ENCODE measurements at regions not wholly inside any gene's neighbourhood (a gene's known extent, or its start where the extent isn't known, plus 50 kb on each side); places are given as distances from the start of the nearest gene placed in this dataset.

DNA sequence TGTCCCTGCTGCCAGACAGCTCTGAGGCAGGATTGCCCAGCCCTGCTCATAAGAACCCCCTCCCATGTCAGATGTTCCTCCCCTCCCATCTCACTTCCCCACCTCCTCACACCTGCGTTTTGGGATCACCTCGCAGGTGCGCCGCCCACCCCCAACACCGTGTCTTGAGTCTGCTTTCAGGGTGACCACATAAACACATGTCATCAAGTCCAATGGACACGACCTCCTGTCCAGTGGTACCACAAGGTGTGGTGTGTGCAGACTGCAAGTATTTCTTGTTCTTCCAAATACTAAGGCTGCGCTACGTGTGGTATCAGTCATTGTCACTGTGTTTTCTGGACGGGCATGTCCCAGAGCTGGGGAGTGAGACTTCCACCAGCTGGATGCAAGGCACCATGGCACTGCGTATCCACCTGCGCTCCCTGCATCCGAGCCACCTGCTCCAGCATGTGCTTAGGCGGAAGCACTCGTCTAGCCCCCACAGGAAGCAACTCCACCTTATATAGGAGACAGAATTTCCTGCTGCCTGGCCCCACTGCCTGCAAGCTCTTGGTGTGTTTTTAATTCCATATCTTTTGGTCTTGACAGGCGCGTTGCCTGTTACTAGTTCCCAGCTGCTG is 119.7 kb upstream of the NXT1 start:
- Histone ChIP-seq H3K4me3 (ENCODE audit: low read length in 2 of 2) (no peak overlapping the region), H3K9ac (ENCODE audit: low read length in 2 of 2) (no peak overlapping the region), H3K27ac (ENCODE audit: low read length) (no peak overlapping the region), H3K36me3 (ENCODE audit: control insufficient read depth in 2 of 2, insufficient read depth in 2 of 2, low read length in 2 of 2) (no peaks in the 10 kb centered on the region), H3K27me3 (ENCODE audit: control insufficient read depth in 1 of 2, insufficient read depth in 2 of 2, low read length in 2 of 2) (no peaks in the 10 kb centered on the region), H3K4me1 (ENCODE audit: control insufficient read depth, insufficient read depth, low read length) (peaks cover 5% of the 10 kb centered on the region), H3K9me3 (ENCODE audit: control insufficient read depth in 2 of 2, low read length in 2 of 2) (no peaks in the 10 kb centered on the region)

DNA sequence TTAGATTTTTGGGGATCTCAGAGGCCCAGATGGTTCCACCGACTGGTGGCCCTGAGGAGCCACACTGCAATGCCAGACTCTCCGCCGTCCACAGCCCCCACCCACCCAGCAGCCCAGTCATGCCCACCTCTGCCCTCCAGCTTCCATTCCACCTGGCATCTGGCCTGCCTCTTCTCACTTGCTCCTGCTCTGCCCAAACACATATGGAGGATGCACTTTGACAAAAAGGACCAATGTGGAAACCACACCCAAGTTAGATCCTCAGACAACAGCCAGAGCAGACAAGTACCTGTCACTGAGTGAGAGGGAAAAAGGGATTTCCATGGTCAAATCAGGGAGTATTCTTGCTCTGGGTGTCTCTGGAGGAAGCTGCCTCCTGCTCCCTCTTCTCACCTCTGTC is 120.6 kb upstream of the NXT1 start:
- H3K9ac ChIP-seq (ENCODE audit: low read length in 2 of 2), result no peak overlapping the region
- peaks cover 5% of the 10 kb centered on the region for H3K4me1 ChIP-seq (ENCODE audit: control insufficient read depth, insufficient read depth, low read length)
- no peaks in the 10 kb centered on the region for H3K27me3 ChIP-seq (ENCODE audit: control insufficient read depth in 1 of 2, insufficient read depth in 2 of 2, low read length in 2 of 2)
- no peaks in the 10 kb centered on the region for H3K9me3 ChIP-seq (ENCODE audit: control insufficient read depth in 2 of 2, low read length in 2 of 2)
- no peak overlapping the region for H3K27ac ChIP-seq (ENCODE audit: low read length)
- H3K36me3 ChIP-seq (ENCODE audit: control insufficient read depth in 2 of 2, insufficient read depth in 2 of 2, low read length in 2 of 2), result no peaks in the 10 kb centered on the region
- H3K4me3 ChIP-seq (ENCODE audit: low read length in 2 of 2), result no peak overlapping the region

DNA sequence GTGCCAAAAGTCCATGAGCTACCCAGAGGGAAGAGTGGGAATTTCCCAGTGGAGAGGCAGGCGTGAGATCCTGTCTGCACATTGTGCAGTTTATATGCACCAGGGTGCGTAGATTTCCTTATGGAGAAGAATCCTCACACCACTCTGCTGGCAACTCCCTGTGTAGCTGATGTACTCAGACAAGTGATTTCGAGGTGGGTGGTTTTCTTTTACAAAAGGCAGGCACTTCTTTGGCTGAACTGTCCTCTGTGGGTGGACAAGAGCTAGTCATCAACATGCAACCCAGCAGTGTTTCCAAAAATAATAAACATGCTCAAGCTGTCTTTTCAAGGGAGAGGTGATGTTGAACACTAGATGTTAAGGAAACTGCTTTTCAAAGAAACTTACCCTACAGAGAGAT is 121.7 kb upstream of the NXT1 start:
- Histone ChIP-seq H3K27me3 (ENCODE audit: control insufficient read depth in 1 of 2, insufficient read depth in 2 of 2, low read length in 2 of 2) (no peaks in the 10 kb centered on the region), H3K9ac (ENCODE audit: low read length in 2 of 2) (peak overlapping the region in 1 of 2 donors; percentile 13), H3K27ac (ENCODE audit: low read length) (no peak overlapping the region)

DNA sequence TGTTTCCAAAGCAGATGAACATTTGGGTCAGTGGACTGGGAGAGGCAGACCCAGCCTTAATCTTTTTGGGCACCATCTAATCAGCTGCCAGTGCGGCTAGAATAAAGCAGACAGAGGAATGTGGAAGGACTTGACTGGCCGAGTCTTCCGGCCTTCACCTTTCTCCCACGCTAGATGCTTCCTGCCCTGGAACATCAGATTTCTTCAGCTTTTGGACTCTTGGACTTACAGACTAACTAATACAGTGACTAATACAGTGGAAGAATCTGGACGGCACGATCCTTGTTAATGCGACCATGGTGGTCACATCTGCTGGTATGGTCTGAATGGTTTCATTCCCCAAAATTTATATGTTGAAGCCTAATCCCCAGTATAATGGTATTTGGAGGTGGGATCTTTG is 122.6 kb upstream of the NXT1 start:
- Histone ChIP-seq H3K4me1 (ENCODE audit: control insufficient read depth, insufficient read depth, low read length) (peaks cover 5% of the 10 kb centered on the region), H3K27me3 (ENCODE audit: control insufficient read depth in 1 of 2, insufficient read depth in 2 of 2, low read length in 2 of 2) (no peaks in the 10 kb centered on the region), H3K9me3 (ENCODE audit: control insufficient read depth in 2 of 2, low read length in 2 of 2) (no peaks in the 10 kb centered on the region), H3K27ac (ENCODE audit: low read length) (no peak overlapping the region), H3K36me3 (ENCODE audit: control insufficient read depth in 2 of 2, insufficient read depth in 2 of 2, low read length in 2 of 2) (no peaks in the 10 kb centered on the region), H3K4me3 (ENCODE audit: low read length in 2 of 2) (no peak overlapping the region), H3K9ac (ENCODE audit: low read length in 2 of 2) (no peak overlapping the region)

More for the DNA sequence above, 121.7 kb upstream of the NXT1 start:
- H3K9me3 ChIP-seq (ENCODE audit: control insufficient read depth in 2 of 2, low read length in 2 of 2), result no peaks in the 10 kb centered on the region
- no peak overlapping the region for H3K4me3 ChIP-seq (ENCODE audit: low read length in 2 of 2)
- no peaks in the 10 kb centered on the region for H3K36me3 ChIP-seq (ENCODE audit: control insufficient read depth in 2 of 2, insufficient read depth in 2 of 2, low read length in 2 of 2)
- H3K4me1 ChIP-seq (ENCODE audit: control insufficient read depth, insufficient read depth, low read length), result peaks cover 5% of the 10 kb centered on the region

GRCh38 chr20:23227274-23227673 is 123.3 kb upstream of the NXT1 start:
- Histone ChIP-seq H3K9ac (ENCODE audit: low read length in 2 of 2) (no peak overlapping the region), H3K4me3 (ENCODE audit: low read length in 2 of 2) (no peak overlapping the region), H3K4me1 (ENCODE audit: control insufficient read depth, insufficient read depth, low read length) (peaks cover 5% of the 10 kb centered on the region), H3K27ac (ENCODE audit: low read length) (no peak overlapping the region), H3K9me3 (ENCODE audit: control insufficient read depth in 2 of 2, low read length in 2 of 2) (no peaks in the 10 kb centered on the region), H3K36me3 (ENCODE audit: control insufficient read depth in 2 of 2, insufficient read depth in 2 of 2, low read length in 2 of 2) (no peaks in the 10 kb centered on the region), H3K27me3 (ENCODE audit: control insufficient read depth in 1 of 2, insufficient read depth in 2 of 2, low read length in 2 of 2) (no peaks in the 10 kb centered on the region)

- peaks cover 5% of the 10 kb centered on the region for H3K4me1 ChIP-seq (ENCODE audit: control insufficient read depth, insufficient read depth, low read length)
- no peak overlapping the region for H3K27ac ChIP-seq (ENCODE audit: low read length)
- no peaks in the 10 kb centered on the region for H3K36me3 ChIP-seq (ENCODE audit: control insufficient read depth in 2 of 2, insufficient read depth in 2 of 2, low read length in 2 of 2)
- no peak overlapping the region for H3K4me3 ChIP-seq (ENCODE audit: low read length in 2 of 2)
- H3K9me3 ChIP-seq (ENCODE audit: control insufficient read depth in 2 of 2, low read length in 2 of 2), result no peaks in the 10 kb centered on the region
- no peak overlapping the region for H3K9ac ChIP-seq (ENCODE audit: low read length in 2 of 2)
- H3K27me3 ChIP-seq (ENCODE audit: control insufficient read depth in 1 of 2, insufficient read depth in 2 of 2, low read length in 2 of 2), result no peaks in the 10 kb centered on the region
Observed at GRCh38 chr20:23226612-23227265, 123.9 kb upstream of the NXT1 start.

GRCh38 chr20:23225407-23226060 is 125.1 kb upstream of the NXT1 start:
- no peaks in the 10 kb centered on the region for H3K27me3 ChIP-seq (ENCODE audit: control insufficient read depth in 1 of 2, insufficient read depth in 2 of 2, low read length in 2 of 2)
- no peak overlapping the region for H3K9ac ChIP-seq (ENCODE audit: low read length in 2 of 2)
- no peak overlapping the region for H3K4me3 ChIP-seq (ENCODE audit: low read length in 2 of 2)
- H3K36me3 ChIP-seq (ENCODE audit: control insufficient read depth in 2 of 2, insufficient read depth in 2 of 2, low read length in 2 of 2), result no peaks in the 10 kb centered on the region
- H3K4me1 ChIP-seq (ENCODE audit: control insufficient read depth, insufficient read depth, low read length), result peaks cover 5% of the 10 kb centered on the region
- no peaks in the 10 kb centered on the region for H3K9me3 ChIP-seq (ENCODE audit: control insufficient read depth in 2 of 2, low read length in 2 of 2)
- no peak overlapping the region for H3K27ac ChIP-seq (ENCODE audit: low read length)

GRCh38 chr20:23224806-23225205 is 125.8 kb upstream of the NXT1 start:
- Histone ChIP-seq H3K9me3 (ENCODE audit: control insufficient read depth in 2 of 2, low read length in 2 of 2) (no peaks in the 10 kb centered on the region), H3K36me3 (ENCODE audit: control insufficient read depth in 2 of 2, insufficient read depth in 2 of 2, low read length in 2 of 2) (no peaks in the 10 kb centered on the region), H3K4me1 (ENCODE audit: control insufficient read depth, insufficient read depth, low read length) (peaks cover 5% of the 10 kb centered on the region), H3K4me3 (ENCODE audit: low read length in 2 of 2) (no peak overlapping the region), H3K9ac (ENCODE audit: low read length in 2 of 2) (no peak overlapping the region), H3K27me3 (ENCODE audit: control insufficient read depth in 1 of 2, insufficient read depth in 2 of 2, low read length in 2 of 2) (no peaks in the 10 kb centered on the region), H3K27ac (ENCODE audit: low read length) (no peak overlapping the region)

GRCh38 chr20:23223908-23224580 is 126.5 kb upstream of the NXT1 start:
- no peak overlapping the region for H3K27ac ChIP-seq (ENCODE audit: low read length)
- no peak overlapping the region for H3K4me3 ChIP-seq (ENCODE audit: low read length in 2 of 2)
- no peaks in the 10 kb centered on the region for H3K36me3 ChIP-seq (ENCODE audit: control insufficient read depth in 2 of 2, insufficient read depth in 2 of 2, low read length in 2 of 2)
- H3K27me3 ChIP-seq (ENCODE audit: control insufficient read depth in 1 of 2, insufficient read depth in 2 of 2, low read length in 2 of 2), result no peaks in the 10 kb centered on the region
- H3K4me1 ChIP-seq (ENCODE audit: control insufficient read depth, insufficient read depth, low read length), result peaks cover 5% of the 10 kb centered on the region
- H3K9me3 ChIP-seq (ENCODE audit: control insufficient read depth in 2 of 2, low read length in 2 of 2), result no peaks in the 10 kb centered on the region
- no peak overlapping the region for H3K9ac ChIP-seq (ENCODE audit: low read length in 2 of 2)

DNA sequence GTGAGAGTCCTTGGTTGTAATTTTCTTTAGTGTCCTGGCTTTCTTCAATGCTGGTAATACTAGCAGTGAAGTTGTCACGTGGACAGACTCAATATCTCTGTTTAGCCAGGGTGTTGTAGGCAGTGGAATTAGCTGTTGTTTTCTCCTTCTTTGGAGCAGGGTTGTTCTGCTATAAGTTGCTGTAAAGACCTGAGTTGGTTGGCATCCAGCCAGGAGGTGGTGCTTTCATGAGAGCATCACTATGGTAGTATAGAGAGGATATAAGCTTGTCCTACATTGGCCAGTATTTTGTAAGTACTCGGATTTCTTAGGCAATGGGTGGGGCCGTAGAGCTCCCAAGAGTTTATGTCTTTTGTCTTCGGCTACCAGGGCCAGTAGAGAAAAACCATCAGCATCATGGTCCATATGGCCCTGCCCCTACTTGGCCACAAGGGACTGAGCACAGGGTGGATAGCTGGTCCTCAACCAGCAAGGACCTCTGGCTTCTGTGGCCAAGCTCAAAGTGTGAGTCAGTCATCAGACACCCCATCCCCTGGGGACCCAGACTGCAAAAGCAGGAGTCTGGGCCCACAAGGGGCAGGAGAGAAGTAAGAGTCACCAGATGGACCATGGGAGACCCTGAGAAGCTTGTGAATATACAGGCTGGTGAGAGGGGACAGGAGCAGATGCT is 127.9 kb upstream of the NXT1 start:
- Histone ChIP-seq H3K36me3 (ENCODE audit: control insufficient read depth in 2 of 2, insufficient read depth in 2 of 2, low read length in 2 of 2) (no peaks in the 10 kb centered on the region), H3K9me3 (ENCODE audit: control insufficient read depth in 2 of 2, low read length in 2 of 2) (no peaks in the 10 kb centered on the region), H3K27ac (ENCODE audit: low read length) (no peak overlapping the region), H3K4me1 (ENCODE audit: control insufficient read depth, insufficient read depth, low read length) (no peaks in the 10 kb centered on the region), H3K4me3 (ENCODE audit: low read length in 2 of 2) (no peak overlapping the region), H3K27me3 (ENCODE audit: control insufficient read depth in 1 of 2, insufficient read depth in 2 of 2, low read length in 2 of 2) (no peaks in the 10 kb centered on the region), H3K9ac (ENCODE audit: low read length in 2 of 2) (no peak overlapping the region)

Measured in stomach smooth muscle (tissue), 2 donors.